Fibroblast of upper back skin (primary cell): ENCODE measurements at regions not wholly inside any gene's neighbourhood (a gene's known extent, or its start where the extent isn't known, plus 50 kb on each side); places are given as distances from the start of the nearest gene placed in this dataset.

ENCODE experiments used
- DNase-seq: peaks from one replicate; pipeline ENCODE4 v3.0.0-alpha.2; 2013

DNA sequence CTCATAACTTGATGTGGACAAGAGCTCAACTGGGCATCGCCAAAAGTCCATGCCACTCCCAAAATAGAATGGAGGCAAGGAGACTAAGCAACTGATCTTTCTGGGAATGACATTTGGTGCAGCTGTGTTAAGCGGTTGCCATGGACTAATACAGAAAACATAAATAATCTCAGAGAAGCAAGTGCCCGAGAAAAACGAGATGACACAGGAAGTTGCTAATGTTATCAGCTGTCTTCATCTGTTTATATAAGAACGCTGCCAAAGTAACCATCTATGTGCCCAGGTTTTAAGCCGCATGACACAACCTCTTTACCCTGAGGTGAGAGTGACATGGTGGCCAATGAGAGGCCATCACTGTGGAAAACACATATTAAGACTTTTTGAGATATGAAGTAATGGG lies 54.9 kb upstream of the SACS start:
- DNase-seq: no peak

DNA sequence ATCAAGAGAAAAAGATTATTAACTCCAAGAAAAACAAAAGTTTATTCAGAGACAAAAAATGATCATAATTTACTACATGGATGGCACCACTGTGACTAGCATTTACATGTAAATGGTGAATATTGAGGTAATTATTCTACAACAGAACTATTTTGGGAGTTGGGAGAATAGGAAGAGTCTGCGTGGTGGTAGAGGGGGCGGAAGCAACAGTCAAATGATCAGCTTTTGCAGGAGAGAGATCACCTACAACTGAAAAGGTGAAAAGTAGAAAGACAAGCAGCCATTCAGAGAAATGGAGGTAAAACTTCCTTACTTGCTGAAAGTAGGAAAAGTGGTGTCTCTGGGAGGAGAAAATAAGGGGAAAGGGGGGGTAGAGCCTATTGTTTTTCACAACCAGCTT lies 62.8 kb upstream of the SACS start:
- no peak for DNase-seq

DNA sequence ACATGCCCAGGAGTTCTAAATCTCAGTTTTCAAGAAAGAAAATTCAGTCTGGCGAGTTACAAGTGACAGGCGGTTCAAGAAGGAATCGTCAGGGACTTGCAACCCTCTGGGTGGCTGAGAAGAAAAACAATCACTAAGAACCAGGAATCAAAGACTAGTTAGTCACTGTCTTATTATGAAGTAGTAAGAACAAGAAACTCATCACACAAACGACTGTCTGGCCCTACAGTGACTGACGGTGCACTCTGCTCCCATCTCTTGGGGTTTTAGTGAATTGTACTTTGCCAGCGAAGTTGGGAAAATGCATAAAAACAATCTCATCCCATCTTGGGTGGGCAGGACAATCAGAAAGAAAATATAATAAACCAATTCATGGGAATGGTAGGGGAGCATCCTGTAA lies 63.7 kb upstream of the SACS start:
- peak; percentile 40 for DNase-seq

DNA sequence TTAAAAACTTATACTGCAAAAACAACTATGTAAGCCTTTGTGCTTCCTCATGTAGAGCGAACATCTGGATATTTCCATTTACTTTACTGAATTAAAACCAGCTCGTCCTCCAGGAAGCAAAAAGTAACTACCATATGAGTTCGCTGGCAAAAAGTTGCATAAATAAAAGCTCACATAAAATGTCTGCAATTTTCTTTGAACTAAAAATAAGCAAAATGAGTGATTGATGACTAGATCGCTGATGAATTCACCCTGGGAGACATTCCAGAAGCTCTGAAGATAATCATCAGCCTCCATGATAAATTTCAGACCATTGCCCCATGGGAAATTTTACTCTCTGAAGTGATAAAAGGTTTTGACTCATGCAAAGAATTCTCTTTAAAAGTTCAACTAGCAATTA lies 67.3 kb upstream of the SACS start:
- DNase-seq: peak; percentile 99

DNA sequence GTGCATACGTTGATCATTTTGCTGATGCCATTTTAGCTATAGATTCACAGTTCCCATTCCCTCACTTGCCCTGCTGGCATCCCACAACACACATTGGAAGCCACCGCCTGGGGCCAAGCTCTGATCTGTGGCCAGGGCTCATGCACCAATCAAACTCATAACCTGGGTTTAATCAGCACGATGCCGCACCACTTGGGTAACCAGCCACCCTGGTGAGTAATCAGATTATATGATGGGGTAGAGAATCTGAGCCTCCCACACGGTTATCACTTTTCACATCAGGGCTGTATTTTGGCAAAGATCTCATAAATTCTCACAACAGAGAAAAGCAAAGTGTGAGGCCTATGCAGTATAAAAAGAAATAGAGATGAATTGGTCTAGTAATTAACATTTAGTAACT lies 66.0 kb upstream of the TNFRSF19 start:
- peak; percentile 39 for DNase-seq

DNA sequence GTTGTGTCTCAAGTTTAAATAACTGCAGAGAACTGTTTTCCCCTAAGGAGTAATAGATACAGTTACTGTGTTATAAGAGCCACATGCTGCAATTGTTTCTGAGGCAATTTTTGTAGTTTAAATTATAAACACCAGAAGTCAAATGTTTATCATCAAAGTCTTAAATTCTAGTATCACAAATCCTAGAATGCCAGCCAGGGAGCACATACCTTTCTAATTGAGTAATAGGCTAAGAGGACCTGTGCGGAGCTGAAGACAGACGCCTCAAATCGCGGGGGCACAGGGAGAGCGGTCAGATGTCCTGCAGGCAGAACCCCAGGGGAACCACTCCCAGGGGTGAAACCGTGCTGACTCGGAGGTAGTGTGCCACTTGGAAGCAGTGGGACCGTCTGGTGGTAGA lies 65.2 kb upstream of the TNFRSF19 start:
- peak; percentile 61 for DNase-seq

DNA sequence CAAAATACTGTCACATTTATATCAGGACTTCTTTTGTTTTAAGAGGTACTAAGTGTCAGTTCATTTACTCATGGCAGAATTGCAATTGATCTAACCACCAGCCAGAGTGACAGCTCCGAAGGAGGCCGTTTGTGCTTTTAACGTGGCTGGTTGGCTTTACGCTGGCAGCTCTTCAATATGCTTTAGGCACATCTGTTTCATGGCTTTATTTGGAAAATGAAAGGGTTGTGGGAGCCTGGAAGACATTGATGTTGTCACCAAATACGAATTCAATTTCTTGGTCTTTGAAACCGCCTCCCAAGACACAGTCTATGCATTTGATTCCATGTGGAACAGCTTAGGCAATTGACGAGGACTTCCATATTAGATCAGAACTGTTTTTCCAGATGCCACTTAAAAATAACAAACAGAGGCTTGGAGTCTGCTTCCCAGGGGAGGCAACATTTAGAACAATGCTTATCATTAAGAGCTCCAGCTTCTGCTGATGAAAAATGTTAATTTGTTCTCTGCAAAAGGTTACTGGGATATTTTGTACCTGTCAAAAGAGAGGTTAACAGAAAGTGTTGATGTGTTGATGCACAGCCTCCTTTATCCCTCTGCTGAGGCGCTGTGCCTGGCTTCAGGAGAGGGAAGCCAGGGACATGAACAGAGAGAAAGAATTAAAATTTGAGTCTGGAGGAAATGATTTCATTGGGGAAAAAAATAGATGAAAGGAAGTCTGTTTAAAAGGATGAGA lies 64.0 kb upstream of the TNFRSF19 start:
- DNase-seq: peak; percentile 83

DNA sequence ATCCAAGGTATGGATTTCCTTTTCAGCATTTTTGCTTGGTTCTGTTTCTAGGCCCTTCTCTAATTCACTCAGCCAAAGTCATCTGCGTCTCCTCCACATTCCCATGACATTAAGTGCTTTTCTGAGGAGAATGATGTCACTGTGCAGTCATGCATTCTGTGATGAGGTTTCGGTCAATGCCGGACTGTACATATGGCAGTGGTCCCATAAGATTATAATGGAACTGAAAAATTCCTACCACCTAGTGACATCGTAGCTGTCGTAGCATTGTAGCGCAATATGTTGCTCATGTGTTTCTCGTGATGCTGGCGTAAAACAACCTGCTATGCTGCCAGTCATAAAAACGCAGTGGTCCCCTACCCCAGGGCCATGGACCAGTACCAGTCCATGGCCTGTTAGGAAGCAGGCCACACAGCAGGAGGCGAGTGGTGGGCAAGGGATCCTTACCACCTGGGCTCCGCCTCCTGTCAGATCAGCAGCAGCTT lies 63.4 kb upstream of the TNFRSF19 start:
- DNase-seq: peak; percentile 92

DNA sequence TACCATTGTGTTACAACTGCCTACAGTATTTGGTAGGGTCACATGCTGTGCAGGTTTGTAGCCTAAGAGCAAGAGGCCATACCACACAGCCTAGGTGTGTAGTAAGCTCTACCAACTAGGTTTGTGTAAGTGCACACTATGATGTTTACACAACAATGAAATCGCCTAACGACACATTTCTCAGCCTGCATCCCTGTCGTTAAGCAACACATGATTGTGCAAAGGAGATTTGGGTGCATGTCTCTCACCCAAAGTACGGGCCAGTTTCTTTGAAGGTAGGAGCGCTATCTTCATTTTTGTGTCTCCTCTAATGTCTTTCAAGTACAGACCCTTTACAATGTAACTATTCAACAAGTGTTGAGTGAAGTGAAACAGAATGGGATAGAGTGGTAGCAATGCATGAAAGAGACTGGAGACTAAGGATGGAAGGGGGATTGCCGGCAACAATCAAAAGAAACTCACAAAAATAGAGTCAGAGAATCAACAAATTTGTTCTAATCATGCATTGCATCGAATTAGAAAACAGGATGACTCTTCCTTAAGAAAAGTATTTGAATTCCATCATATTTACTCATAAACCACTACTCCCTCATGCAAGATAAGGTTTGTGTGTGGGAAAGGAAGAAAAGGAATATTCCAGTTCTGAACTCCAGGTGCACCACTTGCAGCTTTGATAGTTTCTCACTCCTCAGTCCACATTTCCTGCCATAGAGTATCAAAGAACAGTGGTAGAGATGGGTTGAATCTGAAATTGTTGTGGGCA lies 60.2 kb upstream of the TNFRSF19 start:
- peak; percentile 82 for DNase-seq

DNA sequence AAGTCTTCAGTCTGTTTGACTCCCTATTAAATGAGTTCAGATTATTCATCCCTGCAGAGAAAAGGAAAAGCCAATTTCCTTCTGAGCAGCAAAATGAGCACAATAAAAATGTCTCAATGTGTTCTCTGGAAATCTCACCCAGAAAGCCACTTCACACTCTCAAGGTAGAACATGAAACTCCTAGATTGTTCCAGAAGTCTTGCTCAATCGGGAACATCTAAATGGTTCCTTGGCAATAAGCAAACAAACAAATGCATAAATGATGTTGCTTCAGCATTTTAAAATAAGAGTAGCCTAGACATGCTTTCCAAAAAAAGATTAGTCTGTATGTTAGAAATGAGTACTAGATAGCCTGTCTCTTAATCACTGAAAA lies 59.7 kb upstream of the TNFRSF19 start:
- DNase-seq: no peak

DNA sequence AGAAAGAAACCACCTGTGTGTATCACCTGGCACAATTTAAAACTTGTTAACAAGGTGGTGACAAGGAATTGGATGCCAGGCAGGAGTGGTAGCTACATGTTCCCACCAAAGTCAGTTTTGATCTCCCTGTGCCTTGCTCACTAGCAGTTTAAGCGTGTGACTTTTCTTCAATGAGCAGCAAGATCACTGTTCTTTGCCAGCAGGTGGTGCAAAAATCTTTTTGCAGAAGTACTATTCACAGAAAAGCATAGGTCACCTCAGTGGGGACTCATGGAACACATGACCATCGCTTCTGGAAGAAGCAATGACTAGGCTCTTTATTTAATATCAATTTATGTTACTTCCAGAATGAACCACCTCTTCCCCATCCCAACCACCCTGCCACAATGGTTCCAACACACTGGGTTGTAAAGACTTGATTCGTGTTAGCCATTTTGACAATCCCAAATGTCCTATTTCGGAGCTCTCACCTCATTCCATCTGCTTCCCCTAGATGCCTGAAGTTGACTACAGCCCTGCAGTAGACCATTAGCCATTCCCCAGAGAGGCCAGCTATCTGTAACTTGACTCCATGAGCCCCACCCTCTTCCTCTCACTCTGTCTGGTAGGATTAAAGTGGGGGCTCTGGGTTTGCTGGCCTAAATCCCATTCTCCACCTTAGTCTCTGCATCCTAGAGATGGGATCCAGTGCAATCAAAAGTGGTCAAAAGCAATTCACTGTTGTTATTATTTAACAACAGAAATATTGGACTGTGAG lies 59.1 kb upstream of the TNFRSF19 start:
- DNase-seq: peak; percentile 57

DNA sequence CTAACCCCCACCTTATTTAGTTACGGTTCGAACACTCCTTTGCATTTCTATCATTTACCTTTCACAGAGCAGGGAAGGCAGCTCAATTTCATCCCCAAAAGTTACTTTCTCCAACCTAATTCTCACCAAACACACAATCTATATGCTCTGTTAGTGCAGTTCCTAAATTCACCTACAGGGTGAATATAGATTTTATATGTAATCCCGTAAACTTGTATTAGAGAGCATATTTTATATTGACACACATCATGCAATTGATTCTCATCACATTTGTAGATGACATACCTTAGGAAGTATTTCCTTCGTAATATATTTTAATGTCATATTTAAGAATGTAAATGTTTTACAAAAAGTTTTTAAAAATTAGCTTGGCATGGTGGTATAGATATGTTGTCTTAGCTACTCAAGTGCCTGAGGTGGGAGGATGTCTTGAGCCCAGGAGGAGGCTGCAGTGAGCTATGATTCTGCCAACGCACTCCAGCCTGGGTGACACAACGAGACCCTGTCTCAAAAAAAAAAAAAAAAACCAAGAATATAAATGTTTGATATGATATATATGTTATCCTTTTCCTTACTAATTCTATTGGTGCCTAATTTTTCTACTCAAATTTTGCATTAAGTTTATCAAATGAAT lies 57.3 kb upstream of the TNFRSF19 start:
- DNase-seq: no peak

DNA sequence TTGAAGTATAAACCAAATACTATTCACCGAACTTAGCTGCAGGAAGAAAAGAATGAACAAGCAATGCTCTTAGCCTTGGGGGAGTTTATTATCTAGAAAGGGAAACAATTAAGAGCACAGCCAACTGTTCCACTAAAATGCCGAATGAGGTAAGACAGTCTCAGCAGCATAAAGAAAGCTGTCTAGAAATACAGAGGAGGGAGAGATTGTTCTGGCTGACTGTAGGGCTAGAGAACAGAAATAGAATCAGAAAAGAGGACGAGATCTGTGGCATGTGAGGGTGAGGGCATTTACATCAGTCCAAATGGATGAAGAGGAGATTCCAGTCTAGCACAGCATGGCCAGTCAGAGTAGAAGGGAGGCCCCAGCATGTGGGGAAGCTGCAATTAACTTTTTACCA lies 56.8 kb upstream of the TNFRSF19 start:
- no peak for DNase-seq

DNA sequence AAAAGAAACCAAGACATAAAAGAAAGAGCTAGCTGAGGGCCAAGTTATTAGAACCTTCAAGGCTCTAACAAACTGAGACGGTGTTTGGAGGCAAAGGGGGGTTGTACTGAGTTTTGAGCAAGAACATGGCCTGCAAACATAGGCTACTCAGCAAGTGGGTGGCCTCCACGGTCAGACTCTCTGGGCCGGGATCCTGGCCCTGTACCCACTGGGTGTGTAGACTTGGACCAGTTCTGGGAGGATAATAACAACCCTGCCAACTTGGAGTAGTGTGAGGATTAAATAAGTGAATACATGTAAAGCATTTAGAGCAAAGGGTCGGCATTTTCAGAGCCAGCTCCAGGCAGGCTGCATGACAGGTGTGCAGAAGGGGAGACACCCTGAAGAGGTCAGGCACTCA lies 56.1 kb upstream of the TNFRSF19 start:
- no peak for DNase-seq

DNA sequence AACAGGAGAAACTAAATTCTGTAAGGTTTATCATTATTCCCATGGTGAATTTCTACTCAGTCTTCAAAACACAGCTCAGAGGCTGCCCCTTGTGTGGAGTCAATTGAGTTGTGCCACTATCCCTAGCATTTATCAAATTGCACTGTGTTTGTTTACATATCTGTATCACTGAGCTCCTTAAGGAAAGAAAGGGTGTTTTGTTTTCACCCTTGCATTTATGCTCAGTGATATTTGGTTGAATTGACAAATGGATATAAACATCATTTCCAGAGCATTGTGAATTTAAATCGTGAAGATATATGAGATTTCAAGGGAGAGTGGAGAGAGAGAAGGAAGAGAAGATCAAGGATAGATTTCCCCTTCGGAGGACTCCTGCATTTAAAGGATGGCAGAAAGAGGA lies 55.1 kb upstream of the TNFRSF19 start:
- no peak for DNase-seq

DNA sequence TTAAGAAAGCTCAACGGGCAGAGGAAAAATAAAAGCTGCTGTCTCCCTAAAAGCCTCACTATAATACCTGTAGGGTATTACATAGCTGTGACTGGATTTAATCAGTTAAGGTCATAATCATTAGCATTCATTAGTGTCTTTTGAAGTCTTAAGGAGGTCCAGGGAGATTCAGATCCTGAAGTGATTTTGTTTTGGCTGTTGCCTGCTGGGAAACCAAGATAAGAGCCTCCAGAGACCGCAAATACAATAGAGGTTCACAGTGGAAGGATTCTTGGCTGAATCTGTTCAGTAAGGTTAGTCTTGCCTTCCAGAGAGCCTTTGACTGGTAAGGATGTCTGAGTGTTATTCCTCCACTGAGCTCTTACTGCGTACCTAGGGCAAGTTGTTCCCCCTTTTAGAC lies 54.0 kb upstream of the TNFRSF19 start:
- DNase-seq: no peak

DNA sequence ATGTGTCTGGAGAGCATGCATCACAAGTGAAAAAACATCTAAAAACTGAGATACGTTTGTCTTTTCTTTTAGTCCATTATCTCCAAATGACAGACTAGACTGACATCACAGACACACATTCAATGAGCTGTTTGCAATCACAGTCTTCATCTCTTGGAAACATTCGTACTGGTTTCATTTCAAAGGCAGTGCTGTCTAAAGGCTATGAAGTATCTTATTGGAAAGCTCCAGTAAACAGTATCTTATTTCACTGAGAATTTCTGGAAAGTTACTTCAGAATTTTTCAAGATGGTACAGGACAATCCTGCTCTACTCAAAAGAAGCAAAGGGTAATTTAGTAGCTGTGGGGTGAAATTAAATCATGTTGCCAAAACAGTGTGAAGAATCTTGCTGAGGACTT lies 53.5 kb upstream of the TNFRSF19 start:
- DNase-seq: no peak

DNA sequence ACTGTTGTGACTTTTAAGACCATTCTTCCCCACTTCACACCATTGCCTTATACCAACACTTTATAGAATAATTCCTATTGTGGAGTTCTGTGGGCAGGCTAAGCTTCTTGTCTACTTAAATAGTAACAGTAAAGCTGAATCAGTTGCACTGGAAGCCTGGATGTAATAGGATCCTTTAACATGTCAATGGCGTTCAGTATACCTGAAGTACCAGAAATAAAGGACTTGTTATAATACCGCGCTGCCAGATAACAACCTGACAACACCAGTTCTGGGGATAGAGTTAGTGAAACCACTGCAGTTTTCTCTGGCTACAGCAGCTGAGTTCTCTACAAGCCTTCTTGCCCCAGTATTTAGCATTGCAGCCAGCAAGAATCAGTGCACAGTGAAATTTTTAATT lies 52.0 kb upstream of the TNFRSF19 start:
- no peak for DNase-seq
